DMS 273 treated with DMSO at 0.1 percent for 48 hours (cell line): ENCODE measurements at regions not wholly inside any gene's neighbourhood (a gene's known extent, or its start where the extent isn't known, plus 50 kb on each side); places are given as distances from the start of the nearest gene placed in this dataset.

ENCODE experiments used
- DNase-seq: peaks from one replicate; lab custom pipeline; 2025; lab: John Stamatoyannopoulos, UW

- no peak for DNase-seq
These were observed 329.4 kb upstream of the SOX5 start for GRCh38 chr12:24278832-24279231.

- DNase-seq, result no peak
These were observed 321.5 kb upstream of the SOX5 start for GRCh38 chr12:24270965-24271364.

- no peak for DNase-seq
These were observed 321.0 kb upstream of the SOX5 start for GRCh38 chr12:24270464-24270863.

- no peak for DNase-seq
These were observed 319.3 kb upstream of the SOX5 start for GRCh38 chr12:24268663-24269186.

- no peak for DNase-seq
These were observed 317.5 kb upstream of the SOX5 start for GRCh38 chr12:24266982-24267381.

GRCh38 chr12:24256684-24257083 lies 307.2 kb upstream of the SOX5 start:
- DNase-seq, result no peak

- no peak for DNase-seq
These were observed 306.6 kb upstream of the SOX5 start for GRCh38 chr12:24255920-24256665.

GRCh38 chr12:24252602-24253001 lies 303.1 kb upstream of the SOX5 start:
- no peak for DNase-seq

GRCh38 chr12:24246934-24247333 lies 297.5 kb upstream of the SOX5 start:
- no peak for DNase-seq

- no peak for DNase-seq
These were observed 296.9 kb upstream of the SOX5 start for GRCh38 chr12:24246376-24246775.

- DNase-seq, result no peak
These were observed 295.3 kb upstream of the SOX5 start for GRCh38 chr12:24244801-24245200.

- DNase-seq, result no peak
These were observed 294.8 kb upstream of the SOX5 start for GRCh38 chr12:24244231-24244630.

GRCh38 chr12:24240707-24241106 lies 291.2 kb upstream of the SOX5 start:
- DNase-seq, result no peak

GRCh38 chr12:24233519-24234246 lies 284.2 kb upstream of the SOX5 start:
- no peak for DNase-seq

GRCh38 chr12:24232531-24232930 lies 283.1 kb upstream of the SOX5 start:
- no peak for DNase-seq

GRCh38 chr12:24231298-24231697 lies 281.8 kb upstream of the SOX5 start:
- no peak for DNase-seq

- no peak for DNase-seq
These were observed 280.7 kb upstream of the SOX5 start for GRCh38 chr12:24230061-24230701.

- DNase-seq, result no peak
These were observed 279.7 kb upstream of the SOX5 start for GRCh38 chr12:24229031-24229700.

GRCh38 chr12:24228371-24228770 lies 278.9 kb upstream of the SOX5 start:
- no peak for DNase-seq

- DNase-seq, result no peak
These were observed 278.1 kb upstream of the SOX5 start for GRCh38 chr12:24227551-24227950.

- DNase-seq, result no peak
These were observed 277.4 kb upstream of the SOX5 start for GRCh38 chr12:24226745-24227350.

- DNase-seq, result no peak
These were observed 274.9 kb upstream of the SOX5 start for GRCh38 chr12:24224401-24224800.
